HepG2 (cell line): ENCODE measurements at regions not wholly inside any gene's neighbourhood (a gene's known extent, or its start where the extent isn't known, plus 50 kb on each side); places are given as distances from the start of the nearest gene placed in this dataset.
A peak's percentile ranks its signal among the peaks of the same experiment; 100 is the strongest.

Source experiments
- ASH2L ChIP-seq: fragments of 300-600, 200-600 bp; sonication (generic); IDR thresholded peaks from 2 replicates; pipeline ENCODE4 v1.7.0; 2017; ENCODE audit warnings: low read depth, mild to moderate bottlenecking, moderate library complexity, mixed read lengths, low read length; ENCODE audit not compliant: insufficient read length
- ATF2 ChIP-seq: sonication (generic); formaldehyde crosslinking; IDR thresholded peaks from 2 replicates; pipeline ENCODE4 v1.4.0; 2020; ENCODE audit warnings: missing genetic modification reagents
- ATRX ChIP-seq: sonication (generic); formaldehyde crosslinking; IDR thresholded peaks from 2 replicates; pipeline ENCODE4 v1.4.0; 2020; ENCODE audit warnings: missing genetic modification reagents, borderline replicate concordance
- CEBPB ChIP-seq: IDR thresholded peaks from 2 replicates; pipeline ENCODE4 v1.6.1; 2011; ENCODE audit warnings: low read depth, low read length, improper control_type of control experiment, borderline replicate concordance
- DMAP1 ChIP-seq: IDR thresholded peaks from 2 replicates; pipeline ENCODE4 v1.6.1; 2016
- ERF ChIP-seq: IDR thresholded peaks from 2 replicates; pipeline ENCODE4 v1.6.1; 2018; ENCODE audit warnings: missing biosample characterization, missing genetic modification reagents
- MEF2D ChIP-seq: sonication (generic); formaldehyde crosslinking; IDR thresholded peaks from 2 replicates; pipeline ENCODE4 v1.5.1; 2020; ENCODE audit warnings: mild to moderate bottlenecking, missing genetic modification reagents
- MEIS2 ChIP-seq: sonication (generic); formaldehyde crosslinking; IDR thresholded peaks from 2 replicates; pipeline ENCODE4 v1.9.0; 2021; ENCODE audit warnings: mild to moderate bottlenecking, missing genetic modification reagents
- MXI1 ChIP-seq: IDR thresholded peaks from 3 replicates; pipeline ENCODE4 v1.6.1; 2012; ENCODE audit warnings: low read depth, low read length, inconsistent platforms, borderline replicate concordance
- NFRKB ChIP-seq: fragments of 450-650 bp; IDR thresholded peaks from 2 replicates; pipeline ENCODE4 v1.6.1; 2017
- PAXIP1 ChIP-seq: sonication (generic); formaldehyde crosslinking; conservative IDR thresholded peaks from 2 replicates; pipeline ENCODE4 v1.4.0; 2020; ENCODE audit warnings: mild to moderate bottlenecking, missing genetic modification reagents, moderate library complexity
- RCOR2 ChIP-seq: IDR thresholded peaks from 2 replicates; pipeline ENCODE4 v1.6.1; 2016; ENCODE audit warnings: missing biosample characterization, missing genetic modification reagents
- XRCC5 ChIP-seq: fragments of 200-400 bp; formaldehyde crosslinking; optimal IDR thresholded peaks from 2 replicates; pipeline ENCODE3; 2017; ENCODE audit warnings: mild to moderate bottlenecking, low read length
- YEATS2 ChIP-seq: sonication (generic); formaldehyde crosslinking; IDR thresholded peaks from 2 replicates; pipeline ENCODE4 v1.4.0; 2020; ENCODE audit warnings: missing genetic modification reagents, borderline replicate concordance
- ZNF550 ChIP-seq: sonication (generic); formaldehyde crosslinking; IDR thresholded peaks from 2 replicates; pipeline ENCODE4 v1.4.0; 2020; ENCODE audit warnings: mild to moderate bottlenecking, missing genetic modification reagents, borderline replicate concordance
- ZNF564 ChIP-seq: sonication (generic); formaldehyde crosslinking; IDR thresholded peaks from 2 replicates; pipeline ENCODE4 v1.8.1; 2023; ENCODE audit warnings: mild to moderate bottlenecking, missing genetic modification reagents
- ZNF660 ChIP-seq: sonication (generic); formaldehyde crosslinking; IDR thresholded peaks from 2 replicates; pipeline ENCODE4 v1.5.1; 2020; ENCODE audit warnings: mild to moderate bottlenecking, low read depth, missing genetic modification reagents, borderline replicate concordance
- TF ChIP-seq, protein P1 (sequence below): sonication (generic); formaldehyde crosslinking; IDR thresholded peaks from 2 replicates; pipeline ENCODE4 v1.4.0; 2020; ENCODE audit warnings: missing genetic modification reagents
- TF ChIP-seq, protein P2 (sequence below): sonication (generic); formaldehyde crosslinking; IDR thresholded peaks from 2 replicates; pipeline ENCODE4 v1.4.0; 2020; ENCODE audit warnings: missing genetic modification reagents
- TF ChIP-seq, protein P3 (sequence below): IDR thresholded peaks from 2 replicates; pipeline ENCODE4 v1.6.1; 2016; ENCODE audit warnings: mild to moderate bottlenecking

- peak; percentile 76 for TF ChIP-seq XRCC5
- TF ChIP-seq ZNF550, result no peak
- TF ChIP-seq, protein P1, sequence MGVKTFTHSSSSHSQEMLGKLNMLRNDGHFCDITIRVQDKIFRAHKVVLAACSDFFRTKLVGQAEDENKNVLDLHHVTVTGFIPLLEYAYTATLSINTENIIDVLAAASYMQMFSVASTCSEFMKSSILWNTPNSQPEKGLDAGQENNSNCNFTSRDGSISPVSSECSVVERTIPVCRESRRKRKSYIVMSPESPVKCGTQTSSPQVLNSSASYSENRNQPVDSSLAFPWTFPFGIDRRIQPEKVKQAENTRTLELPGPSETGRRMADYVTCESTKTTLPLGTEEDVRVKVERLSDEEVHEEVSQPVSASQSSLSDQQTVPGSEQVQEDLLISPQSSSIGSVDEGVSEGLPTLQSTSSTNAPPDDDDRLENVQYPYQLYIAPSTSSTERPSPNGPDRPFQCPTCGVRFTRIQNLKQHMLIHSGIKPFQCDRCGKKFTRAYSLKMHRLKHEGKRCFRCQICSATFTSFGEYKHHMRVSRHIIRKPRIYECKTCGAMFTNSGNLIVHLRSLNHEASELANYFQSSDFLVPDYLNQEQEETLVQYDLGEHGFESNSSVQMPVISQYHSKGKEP (CRISPR knock-in tag), result no peak
- TF ChIP-seq, protein P2, sequence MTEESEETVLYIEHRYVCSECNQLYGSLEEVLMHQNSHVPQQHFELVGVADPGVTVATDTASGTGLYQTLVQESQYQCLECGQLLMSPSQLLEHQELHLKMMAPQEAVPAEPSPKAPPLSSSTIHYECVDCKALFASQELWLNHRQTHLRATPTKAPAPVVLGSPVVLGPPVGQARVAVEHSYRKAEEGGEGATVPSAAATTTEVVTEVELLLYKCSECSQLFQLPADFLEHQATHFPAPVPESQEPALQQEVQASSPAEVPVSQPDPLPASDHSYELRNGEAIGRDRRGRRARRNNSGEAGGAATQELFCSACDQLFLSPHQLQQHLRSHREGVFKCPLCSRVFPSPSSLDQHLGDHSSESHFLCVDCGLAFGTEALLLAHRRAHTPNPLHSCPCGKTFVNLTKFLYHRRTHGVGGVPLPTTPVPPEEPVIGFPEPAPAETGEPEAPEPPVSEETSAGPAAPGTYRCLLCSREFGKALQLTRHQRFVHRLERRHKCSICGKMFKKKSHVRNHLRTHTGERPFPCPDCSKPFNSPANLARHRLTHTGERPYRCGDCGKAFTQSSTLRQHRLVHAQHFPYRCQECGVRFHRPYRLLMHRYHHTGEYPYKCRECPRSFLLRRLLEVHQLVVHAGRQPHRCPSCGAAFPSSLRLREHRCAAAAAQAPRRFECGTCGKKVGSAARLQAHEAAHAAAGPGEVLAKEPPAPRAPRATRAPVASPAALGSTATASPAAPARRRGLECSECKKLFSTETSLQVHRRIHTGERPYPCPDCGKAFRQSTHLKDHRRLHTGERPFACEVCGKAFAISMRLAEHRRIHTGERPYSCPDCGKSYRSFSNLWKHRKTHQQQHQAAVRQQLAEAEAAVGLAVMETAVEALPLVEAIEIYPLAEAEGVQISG (CRISPR knock-in tag), result peak; percentile 49; the same call in 1 of the 2 replicates
- peak; percentile 70 for TF ChIP-seq ASH2L
- TF ChIP-seq MEF2D (CRISPR knock-in tag), result peak; percentile 100
- TF ChIP-seq, protein P3, sequence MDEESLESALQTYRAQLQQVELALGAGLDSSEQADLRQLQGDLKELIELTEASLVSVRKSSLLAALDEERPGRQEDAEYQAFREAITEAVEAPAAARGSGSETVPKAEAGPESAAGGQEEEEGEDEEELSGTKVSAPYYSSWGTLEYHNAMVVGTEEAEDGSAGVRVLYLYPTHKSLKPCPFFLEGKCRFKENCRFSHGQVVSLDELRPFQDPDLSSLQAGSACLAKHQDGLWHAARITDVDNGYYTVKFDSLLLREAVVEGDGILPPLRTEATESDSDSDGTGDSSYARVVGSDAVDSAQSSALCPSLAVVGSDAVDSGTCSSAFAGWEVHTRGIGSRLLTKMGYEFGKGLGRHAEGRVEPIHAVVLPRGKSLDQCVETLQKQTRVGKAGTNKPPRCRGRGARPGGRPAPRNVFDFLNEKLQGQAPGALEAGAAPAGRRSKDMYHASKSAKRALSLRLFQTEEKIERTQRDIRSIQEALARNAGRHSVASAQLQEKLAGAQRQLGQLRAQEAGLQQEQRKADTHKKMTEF, result peak; percentile 68; the same call in 1 of the 2 replicates
- peak; percentile 97 for TF ChIP-seq ATF2 (CRISPR knock-in tag)
- peak; percentile 83; the same call in 1 of the 2 replicates for TF ChIP-seq YEATS2 (CRISPR knock-in tag)
- TF ChIP-seq ERF, result peak; percentile 83; the same call in 1 of the 2 replicates
- TF ChIP-seq ZNF660, result no peak
- TF ChIP-seq RCOR2 (CRISPR knock-in tag), result peak; percentile 44; the same call in 1 of the 2 replicates
- TF ChIP-seq MXI1, result peak; percentile 60; the same call in 1 of the 3 replicates
- peak; percentile 37; the same call in 1 of the 2 replicates for TF ChIP-seq DMAP1
- TF ChIP-seq NFRKB, result no peak
- peak; percentile 47; the same call in 1 of the 2 replicates for TF ChIP-seq CEBPB
- TF ChIP-seq ATRX (CRISPR knock-in tag), result 0 out of 2 replicates have a peak, but pooled peaks have one; percentile 35
- TF ChIP-seq ZNF564 (CRISPR knock-in tag), result no peak
- peak; percentile 92 for TF ChIP-seq MEIS2 (CRISPR knock-in tag)
- TF ChIP-seq PAXIP1 (CRISPR knock-in tag), result peak; percentile 86
Observed at GRCh38 chr20:23152308-23152892, 66.3 kb upstream of the CD93 start (continued).
